ENCODE measurements at regions not wholly inside any gene's neighbourhood (a gene's known extent, or its start where the extent isn't known, plus 50 kb on each side); places are given as distances from the start of the nearest gene placed in this dataset.

DNA sequence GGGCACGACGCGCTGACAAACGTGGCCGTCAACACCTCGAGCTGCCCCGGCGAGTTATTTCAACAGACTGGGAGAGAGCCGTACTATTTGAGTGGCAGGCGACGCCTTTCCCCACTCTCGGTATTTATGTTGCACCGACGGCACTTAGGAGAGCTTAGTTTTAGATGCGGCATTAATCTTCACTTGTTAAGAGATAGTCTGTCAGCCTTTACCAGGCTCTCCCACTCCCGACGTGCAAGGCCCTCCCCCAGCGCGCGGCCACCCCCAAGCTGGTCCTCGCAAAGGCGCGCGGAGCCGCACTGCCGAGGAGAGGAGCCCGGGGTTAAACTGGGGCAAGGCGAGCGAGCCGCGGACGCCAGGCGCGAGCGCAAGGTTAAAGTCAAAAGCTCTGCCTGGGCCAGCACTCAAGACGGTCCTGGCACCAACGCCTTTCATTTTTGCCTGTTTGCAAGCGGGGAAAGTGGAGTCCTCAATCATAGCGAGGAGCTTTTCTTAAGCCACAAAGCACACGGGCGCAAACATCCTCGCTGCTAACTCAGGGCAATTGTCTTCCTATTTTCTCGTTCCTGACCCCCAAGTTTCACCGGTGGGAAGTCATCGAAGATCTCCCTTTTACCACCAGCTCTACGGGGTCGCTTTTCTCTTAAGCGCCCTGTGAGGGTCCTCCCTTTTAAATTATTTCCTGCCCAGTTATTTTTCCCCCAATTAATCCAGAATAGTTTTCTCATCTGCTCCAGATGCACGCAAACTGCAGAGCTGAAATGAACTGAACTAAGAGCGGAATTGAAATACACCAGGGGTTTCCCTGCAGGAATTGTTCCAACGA lies 86.6 kb downstream of the NR2F2 start:
- Histone ChIP-seq H3K27ac (ENCODE audit: low read length) (no peak overlapping the region), H3K9me3 (ENCODE audit: low read length) (peaks cover 15% of the 10 kb centered on the region), H3K9ac (ENCODE audit: low read length) (no peak overlapping the region), H3K4me3 (ENCODE audit: low read length) (no peak overlapping the region), H2AFZ (ENCODE audit: low read length) (no peak overlapping the region), H3K36me3 (ENCODE audit: insufficient read depth, low read length) (no peaks in the 10 kb centered on the region), H3K79me2 (ENCODE audit: low read length) (no peaks in the 10 kb centered on the region), H3K4me2 (ENCODE audit: low read depth, low read length, poor library complexity, severe bottlenecking) (no peak overlapping the region), H3K27me3 (ENCODE audit: low read length) (no peaks in the 10 kb centered on the region), H3K4me1 (ENCODE audit: low read length) (no peaks in the 10 kb centered on the region), H3K9me2 (replicated peaks; ENCODE audit: insufficient read depth, low read length) (no peaks in the 10 kb centered on the region), H4K20me1 (ENCODE audit: insufficient read depth, low read depth, low read length) (no peaks in the 10 kb centered on the region)
- no peak for DNase-seq

DNA sequence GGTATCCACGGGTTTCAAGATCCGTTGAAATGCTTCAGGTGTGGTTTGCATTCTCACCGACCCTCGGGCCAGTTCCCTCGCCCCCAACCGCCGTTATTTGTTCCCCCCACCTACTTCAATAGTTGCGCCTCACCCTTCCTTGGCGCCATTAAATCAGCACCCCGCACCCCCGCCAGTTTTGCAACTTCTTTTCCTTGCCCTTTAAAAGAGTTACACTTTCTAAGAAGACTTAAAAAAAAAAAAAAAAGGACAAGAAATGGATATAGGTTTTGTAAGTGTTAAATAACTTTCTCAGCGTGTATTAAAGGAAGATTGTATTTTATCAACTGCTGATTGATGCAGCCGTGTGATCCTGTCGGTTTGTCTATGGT lies 87.2 kb downstream of the NR2F2 start:
- no peaks in the 10 kb centered on the region for H3K4me1 ChIP-seq (ENCODE audit: low read length)
- H3K4me3 ChIP-seq (ENCODE audit: low read length) = no peak overlapping the region
- no peaks in the 10 kb centered on the region for H3K79me2 ChIP-seq (ENCODE audit: low read length)
- H3K9me3 ChIP-seq (ENCODE audit: low read length) = peaks cover 15% of the 10 kb centered on the region
- no peak for DNase-seq
- no peak overlapping the region for H3K9ac ChIP-seq (ENCODE audit: low read length)
- no peaks in the 10 kb centered on the region for H3K36me3 ChIP-seq (ENCODE audit: insufficient read depth, low read length)
- no peak overlapping the region for H3K4me2 ChIP-seq (ENCODE audit: low read depth, low read length, poor library complexity, severe bottlenecking)
- H3K27me3 ChIP-seq (ENCODE audit: low read length) = no peaks in the 10 kb centered on the region
- no peak overlapping the region for H2AFZ ChIP-seq (ENCODE audit: low read length)
- no peak overlapping the region for H3K27ac ChIP-seq (ENCODE audit: low read length)
- no peaks in the 10 kb centered on the region for H3K9me2 ChIP-seq (replicated peaks; ENCODE audit: insufficient read depth, low read length)
- H4K20me1 ChIP-seq (ENCODE audit: insufficient read depth, low read depth, low read length) = no peaks in the 10 kb centered on the region

DNA sequence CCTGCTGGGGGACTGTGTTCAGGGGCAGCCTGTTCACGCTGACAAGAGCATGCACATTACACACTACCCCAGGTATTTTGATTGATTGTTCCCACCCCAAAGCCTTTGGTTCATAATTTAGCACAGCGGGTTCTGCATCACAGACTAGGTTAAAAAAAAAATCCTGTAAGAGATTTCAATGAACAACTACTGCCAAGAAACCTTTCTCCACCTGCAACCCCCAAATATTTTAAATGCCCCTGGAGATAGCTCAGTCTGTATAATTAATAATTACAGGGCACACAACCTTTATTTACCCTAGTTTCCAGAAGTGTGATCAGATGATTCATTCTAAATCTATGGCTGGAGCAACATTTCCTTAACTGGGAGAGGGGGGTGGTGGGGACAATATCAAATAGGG lies 87.6 kb downstream of the NR2F2 start:
- H4K20me1 ChIP-seq (ENCODE audit: insufficient read depth, low read depth, low read length) = no peaks in the 10 kb centered on the region
- no peak overlapping the region for H3K27ac ChIP-seq (ENCODE audit: low read length)
- no peak overlapping the region for H3K4me2 ChIP-seq (ENCODE audit: low read depth, low read length, poor library complexity, severe bottlenecking)
- no peak overlapping the region for H3K4me3 ChIP-seq (ENCODE audit: low read length)
- H3K79me2 ChIP-seq (ENCODE audit: low read length) = no peaks in the 10 kb centered on the region
- H3K36me3 ChIP-seq (ENCODE audit: insufficient read depth, low read length) = no peaks in the 10 kb centered on the region
- H3K9ac ChIP-seq (ENCODE audit: low read length) = no peak overlapping the region
- H3K9me2 ChIP-seq (replicated peaks; ENCODE audit: insufficient read depth, low read length) = no peaks in the 10 kb centered on the region
- no peaks in the 10 kb centered on the region for H3K4me1 ChIP-seq (ENCODE audit: low read length)
- no peaks in the 10 kb centered on the region for H3K27me3 ChIP-seq (ENCODE audit: low read length)
- no peak for DNase-seq
- H3K9me3 ChIP-seq (ENCODE audit: low read length) = peaks cover 15% of the 10 kb centered on the region
- no peak overlapping the region for H2AFZ ChIP-seq (ENCODE audit: low read length)

DNA sequence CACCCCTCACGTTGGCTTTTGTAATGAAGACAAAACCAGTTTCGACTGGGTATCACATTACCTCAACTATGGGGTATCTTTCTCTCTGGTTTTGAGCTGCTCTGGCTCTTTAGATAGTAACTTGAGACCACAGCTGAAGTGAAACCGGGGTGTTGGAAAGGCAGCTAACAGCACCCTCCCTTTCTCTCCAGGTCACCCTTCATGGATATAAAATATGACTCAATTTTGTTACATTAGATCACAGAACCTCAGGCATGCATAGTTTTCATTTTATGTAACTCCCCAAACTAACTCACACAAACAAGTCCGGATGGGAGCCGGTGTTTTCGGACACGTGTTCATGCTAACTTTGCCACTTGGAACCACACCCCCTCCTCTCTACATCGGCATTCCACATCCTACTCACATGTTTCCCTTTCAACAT lies 90.7 kb downstream of the NR2F2 start:
- no peaks in the 10 kb centered on the region for H3K79me2 ChIP-seq (ENCODE audit: low read length)

DNA sequence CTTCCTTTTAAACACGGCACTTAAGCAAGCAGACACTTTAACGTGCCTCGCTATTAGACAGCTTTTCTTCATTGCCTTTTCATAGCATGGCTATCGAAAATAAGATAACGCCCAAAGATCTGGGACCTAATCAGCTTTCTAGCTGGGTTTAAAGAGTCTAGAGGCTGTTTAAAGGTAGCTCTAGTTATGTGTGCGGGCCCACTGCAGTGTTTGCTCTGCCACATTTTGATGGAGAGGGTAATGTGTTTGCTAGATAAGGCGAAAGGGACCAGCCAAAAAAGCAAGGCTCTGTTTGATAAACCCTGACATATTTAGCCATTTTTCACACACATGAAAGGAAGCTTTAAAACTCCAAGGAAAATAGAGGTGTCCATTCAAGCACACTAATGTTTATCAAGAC lies 91.6 kb downstream of the NR2F2 start:
- Histone ChIP-seq H3K4me3 (ENCODE audit: low read length) (no peak overlapping the region), H3K79me2 (ENCODE audit: low read length) (no peaks in the 10 kb centered on the region), H2AFZ (ENCODE audit: low read length) (no peak overlapping the region), H3K4me2 (ENCODE audit: low read depth, low read length, poor library complexity, severe bottlenecking) (no peak overlapping the region), H3K9me2 (replicated peaks; ENCODE audit: insufficient read depth, low read length) (no peaks in the 10 kb centered on the region), H3K27me3 (ENCODE audit: low read length) (no peaks in the 10 kb centered on the region), H3K4me1 (ENCODE audit: low read length) (no peaks in the 10 kb centered on the region), H4K20me1 (ENCODE audit: insufficient read depth, low read depth, low read length) (no peaks in the 10 kb centered on the region), H3K36me3 (ENCODE audit: insufficient read depth, low read length) (no peaks in the 10 kb centered on the region), H3K27ac (ENCODE audit: low read length) (no peak overlapping the region), H3K9ac (ENCODE audit: low read length) (no peak overlapping the region), H3K9me3 (ENCODE audit: low read length) (peaks cover 33% of the 10 kb centered on the region)
- DNase-seq = no peak

More for the DNA sequence above, 90.7 kb downstream of the NR2F2 start:
- Histone ChIP-seq H3K9me2 (replicated peaks; ENCODE audit: insufficient read depth, low read length) (no peaks in the 10 kb centered on the region), H3K4me2 (ENCODE audit: low read depth, low read length, poor library complexity, severe bottlenecking) (no peak overlapping the region), H4K20me1 (ENCODE audit: insufficient read depth, low read depth, low read length) (no peaks in the 10 kb centered on the region), H3K9me3 (ENCODE audit: low read length) (peaks cover 27% of the 10 kb centered on the region), H3K27ac (ENCODE audit: low read length) (no peak overlapping the region), H2AFZ (ENCODE audit: low read length) (no peak overlapping the region), H3K4me3 (ENCODE audit: low read length) (no peak overlapping the region), H3K27me3 (ENCODE audit: low read length) (no peaks in the 10 kb centered on the region), H3K36me3 (ENCODE audit: insufficient read depth, low read length) (no peaks in the 10 kb centered on the region), H3K4me1 (ENCODE audit: low read length) (no peaks in the 10 kb centered on the region), H3K9ac (ENCODE audit: low read length) (no peak overlapping the region)
- no peak for DNase-seq

DNA sequence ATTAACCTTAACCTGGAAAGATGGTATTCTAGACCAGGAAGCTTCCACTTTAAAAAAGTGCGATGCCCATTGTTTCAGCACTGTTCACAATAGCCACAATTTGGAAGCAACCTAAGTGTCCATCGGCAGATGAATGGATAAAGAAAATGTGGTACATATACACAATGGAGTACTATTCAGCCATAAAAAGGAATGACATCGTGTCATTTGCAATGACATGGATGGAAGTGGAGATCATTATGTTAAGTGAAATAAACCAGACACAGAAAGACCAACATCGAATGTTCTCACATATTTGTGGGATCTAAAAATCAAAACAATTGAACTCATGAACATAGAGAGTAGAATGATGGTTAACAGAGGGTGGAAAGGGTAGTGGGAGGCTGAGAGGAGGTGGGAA lies 94.2 kb downstream of the NR2F2 start:
- H3K27me3 ChIP-seq (ENCODE audit: low read length) = no peaks in the 10 kb centered on the region

DNA sequence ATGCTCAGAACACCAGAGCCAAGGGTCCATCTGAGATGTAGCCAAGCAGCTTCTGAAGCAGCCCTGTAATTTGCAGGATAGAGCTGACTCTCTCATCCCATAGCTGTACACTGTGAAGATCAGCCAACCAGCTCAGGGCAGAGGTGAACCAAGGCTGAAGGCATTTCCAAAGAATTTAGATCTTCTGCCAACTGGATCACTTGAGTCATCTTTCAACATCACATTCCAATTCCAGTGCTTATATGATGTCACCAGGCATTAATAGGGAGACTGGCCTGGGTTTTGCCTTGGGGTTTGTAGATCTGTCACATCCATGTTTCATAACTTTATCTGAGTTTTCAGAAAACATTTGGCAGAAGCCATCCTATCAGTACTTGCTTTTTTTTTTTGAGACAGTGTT lies 98.2 kb downstream of the NR2F2 start:
- DNase-seq = no peak
- Histone ChIP-seq H3K9me2 (replicated peaks; ENCODE audit: insufficient read depth, low read length) (no peaks in the 10 kb centered on the region), H3K36me3 (ENCODE audit: insufficient read depth, low read length) (no peaks in the 10 kb centered on the region), H3K4me2 (ENCODE audit: low read depth, low read length, poor library complexity, severe bottlenecking) (no peak overlapping the region), H3K27ac (ENCODE audit: low read length) (no peak overlapping the region), H3K4me1 (ENCODE audit: low read length) (no peaks in the 10 kb centered on the region), H4K20me1 (ENCODE audit: insufficient read depth, low read depth, low read length) (no peaks in the 10 kb centered on the region), H3K9me3 (ENCODE audit: low read length) (peaks cover 29% of the 10 kb centered on the region), H3K4me3 (ENCODE audit: low read length) (no peak overlapping the region), H2AFZ (ENCODE audit: low read length) (no peak overlapping the region), H3K27me3 (ENCODE audit: low read length) (no peaks in the 10 kb centered on the region), H3K9ac (ENCODE audit: low read length) (no peak overlapping the region), H3K79me2 (ENCODE audit: low read length) (no peaks in the 10 kb centered on the region)

More for the DNA sequence above, 94.2 kb downstream of the NR2F2 start:
- H3K9me2 ChIP-seq (replicated peaks; ENCODE audit: insufficient read depth, low read length) = no peaks in the 10 kb centered on the region
- H3K79me2 ChIP-seq (ENCODE audit: low read length) = no peaks in the 10 kb centered on the region
- H3K4me2 ChIP-seq (ENCODE audit: low read depth, low read length, poor library complexity, severe bottlenecking) = no peak overlapping the region
- DNase-seq = no peak
- no peaks in the 10 kb centered on the region for H3K36me3 ChIP-seq (ENCODE audit: insufficient read depth, low read length)
- H3K27ac ChIP-seq (ENCODE audit: low read length) = no peak overlapping the region
- H3K9me3 ChIP-seq (ENCODE audit: low read length) = peaks cover 38% of the 10 kb centered on the region
- H4K20me1 ChIP-seq (ENCODE audit: insufficient read depth, low read depth, low read length) = no peaks in the 10 kb centered on the region
- H3K4me1 ChIP-seq (ENCODE audit: low read length) = no peaks in the 10 kb centered on the region
- no peak overlapping the region for H3K4me3 ChIP-seq (ENCODE audit: low read length)
- no peak overlapping the region for H2AFZ ChIP-seq (ENCODE audit: low read length)
- no peak overlapping the region for H3K9ac ChIP-seq (ENCODE audit: low read length)

DNA sequence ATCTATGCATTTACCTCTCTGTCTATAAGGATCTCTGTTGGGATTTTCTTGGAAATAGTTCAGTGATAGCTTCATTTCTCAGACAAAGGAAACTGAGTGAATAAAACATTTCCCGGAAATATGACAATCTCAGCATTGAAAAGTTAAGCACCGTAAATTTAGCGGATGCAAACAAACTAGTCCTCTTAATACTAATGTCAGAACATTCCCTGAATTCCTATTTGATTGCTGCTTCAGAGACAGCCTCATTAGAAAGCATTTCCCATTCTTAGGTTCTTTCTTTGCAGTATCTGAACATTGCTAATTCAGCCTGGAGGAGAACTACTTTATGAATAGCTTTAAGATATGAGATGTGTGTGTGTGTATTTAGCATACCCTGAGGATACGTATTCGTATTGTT lies 101.3 kb downstream of the NR2F2 start:
- no peak overlapping the region for H2AFZ ChIP-seq (ENCODE audit: low read length)
- no peaks in the 10 kb centered on the region for H4K20me1 ChIP-seq (ENCODE audit: insufficient read depth, low read depth, low read length)
- no peaks in the 10 kb centered on the region for H3K9me2 ChIP-seq (replicated peaks; ENCODE audit: insufficient read depth, low read length)
- no peak overlapping the region for H3K27ac ChIP-seq (ENCODE audit: low read length)
- DNase-seq = no peak
- H3K79me2 ChIP-seq (ENCODE audit: low read length) = no peaks in the 10 kb centered on the region
- H3K4me1 ChIP-seq (ENCODE audit: low read length) = no peaks in the 10 kb centered on the region
- H3K4me3 ChIP-seq (ENCODE audit: low read length) = no peak overlapping the region
- H3K9me3 ChIP-seq (ENCODE audit: low read length) = peaks cover 13% of the 10 kb centered on the region; the same call in 1 of the 2 replicates
- no peak overlapping the region for H3K9ac ChIP-seq (ENCODE audit: low read length)
- H3K36me3 ChIP-seq (ENCODE audit: insufficient read depth, low read length) = no peaks in the 10 kb centered on the region
- H3K4me2 ChIP-seq (ENCODE audit: low read depth, low read length, poor library complexity, severe bottlenecking) = no peak overlapping the region
- H3K27me3 ChIP-seq (ENCODE audit: low read length) = no peaks in the 10 kb centered on the region

All from Karpas-422 (cell line).